ENCODE measurements at regions not wholly inside any gene's neighbourhood (a gene's known extent, or its start where the extent isn't known, plus 50 kb on each side); places are given as distances from the start of the nearest gene placed in this dataset.

DNA sequence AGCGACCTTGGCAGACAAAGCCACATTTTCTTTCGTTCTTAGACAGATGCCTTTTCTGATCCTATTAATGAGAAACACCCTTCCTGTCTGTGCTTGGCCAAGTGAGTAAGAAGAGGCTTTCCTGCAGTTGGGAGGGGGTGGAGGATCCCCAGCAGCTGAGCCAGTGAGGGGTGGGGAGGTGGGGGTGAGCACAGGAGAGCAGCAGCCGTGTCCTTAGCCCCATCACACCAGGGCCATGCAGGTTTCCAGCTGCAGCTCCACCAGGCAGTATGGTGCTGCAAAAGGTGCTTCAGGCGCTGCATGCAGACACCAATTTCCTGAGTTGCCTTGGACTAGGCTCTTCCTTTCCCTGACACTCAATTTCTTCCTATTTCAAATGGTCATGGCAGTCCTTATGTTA is 123.3 kb upstream of the SIX2 start:
- no peaks in the 10 kb centered on the region for H3K36me3 Mint-ChIP-seq
- Histone ChIP-seq H3K4me3 (ENCODE audit: low read length) (no peak overlapping the region), H3K36me3 (ENCODE audit: control insufficient read depth in 2 of 3, insufficient read depth in 3 of 3, low read length in 3 of 3) (no peaks in the 10 kb centered on the region), H3K9me3 (ENCODE audit: control insufficient read depth in 2 of 3, low read length in 3 of 3) (no peaks in the 10 kb centered on the region), H3K4me1 (ENCODE audit: control insufficient read depth in 2 of 2, insufficient read depth in 2 of 2, low read length in 2 of 2) (no peaks in the 10 kb centered on the region), H3K27ac (ENCODE audit: low read depth, low read length) (no peak overlapping the region), H3K27me3 (ENCODE audit: control insufficient read depth in 2 of 2, insufficient read depth in 2 of 2, low read length in 2 of 2) (no peaks in the 10 kb centered on the region)
- intact Hi-C loops (cut with micrococcal nuclease), result no loop called here
- DNase-seq (no peak), ATAC-seq (no peak)
- no peak overlapping the region for H3K4me3 Mint-ChIP-seq
- H3K27me3 Mint-ChIP-seq, result peaks cover 6 to 17% (median 12%) of the 10 kb centered on the region in 5 donors
- peaks cover 0 to 4% (median 3%) of the 10 kb centered on the region in 7 donors for H3K4me1 Mint-ChIP-seq
- peaks cover 0 to 2% (median 0%) of the 10 kb centered on the region in 11 donors for H3K9me3 Mint-ChIP-seq
- ChIA-PET CTCF (no interaction called here), POLR2A (no interaction called here)
- no peak overlapping the region for H3K27ac Mint-ChIP-seq

DNA sequence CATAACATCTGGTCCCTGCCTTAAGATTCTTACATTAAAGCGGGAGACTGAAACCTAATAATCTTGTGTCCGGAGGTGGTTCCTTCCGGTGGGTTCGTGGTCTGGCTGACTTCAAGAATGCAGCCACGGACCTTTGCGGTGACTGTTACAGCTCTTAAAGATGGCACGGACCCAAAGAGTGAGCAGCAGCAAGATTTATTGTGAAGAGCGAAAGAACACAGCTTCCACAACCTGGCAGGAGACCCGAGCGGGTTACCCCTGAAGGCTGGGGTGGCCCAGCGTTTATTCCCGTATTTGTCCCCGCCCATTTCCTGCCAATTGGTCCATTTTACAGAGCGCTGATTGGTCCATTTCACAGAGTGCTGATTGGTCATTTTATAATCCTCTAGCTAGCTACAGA is 122.3 kb upstream of the SIX2 start:
- Histone ChIP-seq H3K27me3 (ENCODE audit: control insufficient read depth in 2 of 2, insufficient read depth in 2 of 2, low read length in 2 of 2) (no peaks in the 10 kb centered on the region), H3K9me3 (ENCODE audit: control insufficient read depth in 2 of 3, low read length in 3 of 3) (no peaks in the 10 kb centered on the region), H3K27ac (ENCODE audit: low read depth, low read length) (no peak overlapping the region), H3K36me3 (ENCODE audit: control insufficient read depth in 2 of 3, insufficient read depth in 3 of 3, low read length in 3 of 3) (no peaks in the 10 kb centered on the region), H3K4me3 (ENCODE audit: low read length) (no peak overlapping the region), H3K4me1 (ENCODE audit: control insufficient read depth in 2 of 2, insufficient read depth in 2 of 2, low read length in 2 of 2) (no peaks in the 10 kb centered on the region)
- Mint-ChIP-seq H3K27ac (no peak overlapping the region), H3K4me3 (no peak overlapping the region), H3K9me3 (peaks cover 0 to 2% (median 0%) of the 10 kb centered on the region in 11 donors), H3K36me3 (no peaks in the 10 kb centered on the region), H3K4me1 (peaks cover 0 to 4% (median 3%) of the 10 kb centered on the region in 7 donors), H3K27me3 (peaks cover 4 to 17% (median 5%) of the 10 kb centered on the region in 5 donors)
- intact Hi-C loops (cut with micrococcal nuclease), result no loop called here
- no peak for DNase-seq
- CTCF ChIA-PET, result no interaction called here
- no peak for ATAC-seq
- POLR2A ChIA-PET, result no interaction called here

DNA sequence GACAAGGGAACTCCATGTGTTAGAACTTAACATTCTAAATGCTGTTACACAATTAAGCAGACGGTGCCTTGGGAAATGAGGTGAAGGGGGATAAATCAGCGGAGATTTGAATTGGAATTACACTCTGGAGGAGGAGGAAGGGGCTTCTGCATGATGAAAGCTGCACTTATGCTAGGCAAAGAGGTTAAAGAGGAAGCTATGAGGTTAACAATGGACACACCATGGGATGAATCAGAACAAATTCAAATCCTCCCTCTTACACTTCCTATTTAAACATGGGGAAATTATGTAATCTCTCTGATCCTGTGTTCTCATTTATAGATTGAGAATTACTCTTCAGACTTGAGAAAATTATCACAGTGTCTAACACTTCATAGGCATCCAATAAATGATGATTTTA is 121.5 kb upstream of the SIX2 start:
- no peak for DNase-seq
- CTCF ChIA-PET, result no interaction called here

DNA sequence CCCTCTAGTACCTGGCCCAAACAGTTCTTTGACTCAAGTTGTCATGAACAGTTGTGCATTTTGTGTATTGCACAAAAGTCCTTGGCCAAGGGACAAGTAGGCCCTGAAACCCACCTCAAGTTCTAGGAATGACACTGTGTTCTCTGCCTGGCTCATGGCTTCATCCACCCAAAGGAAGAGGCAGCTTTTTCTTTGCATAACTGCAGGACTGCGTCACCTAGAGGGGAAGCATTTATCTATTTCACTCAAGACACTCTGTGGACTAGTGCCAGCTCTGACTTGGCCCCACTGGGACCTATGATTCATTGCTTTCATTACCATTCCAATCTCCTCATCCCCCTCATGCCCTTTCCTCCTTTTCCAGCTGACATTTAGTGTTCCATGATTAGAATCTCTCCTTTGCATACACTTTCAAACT is 119.3 kb upstream of the SIX2 start:
- no peak for DNase-seq
- Histone ChIP-seq H3K27me3 (ENCODE audit: control insufficient read depth in 2 of 2, insufficient read depth in 2 of 2, low read length in 2 of 2) (no peaks in the 10 kb centered on the region), H3K9me3 (ENCODE audit: control insufficient read depth in 2 of 3, low read length in 3 of 3) (no peaks in the 10 kb centered on the region), H3K4me3 (ENCODE audit: low read length) (no peak overlapping the region), H3K4me1 (ENCODE audit: control insufficient read depth in 2 of 2, insufficient read depth in 2 of 2, low read length in 2 of 2) (no peaks in the 10 kb centered on the region), H3K36me3 (ENCODE audit: control insufficient read depth in 2 of 3, insufficient read depth in 3 of 3, low read length in 3 of 3) (no peaks in the 10 kb centered on the region), H3K27ac (ENCODE audit: low read depth, low read length) (no peak overlapping the region)
- ATAC-seq, result no peak
- Mint-ChIP-seq H3K27ac (no peak overlapping the region), H3K4me1 (peaks cover 0 to 2% (median 0%) of the 10 kb centered on the region in 7 donors), H3K9me3 (no peaks in the 10 kb centered on the region), H3K27me3 (peaks cover 0 to 8% (median 0%) of the 10 kb centered on the region in 5 donors), H3K36me3 (no peaks in the 10 kb centered on the region), H3K4me3 (no peak overlapping the region)
- POLR2A ChIA-PET, result no interaction called here
- CTCF ChIA-PET, result no interaction called here
- intact Hi-C loops (cut with micrococcal nuclease), result no loop called here

More for the DNA sequence above, 121.5 kb upstream of the SIX2 start:
- Mint-ChIP-seq H3K4me1 (peaks cover 0 to 4% (median 3%) of the 10 kb centered on the region in 7 donors), H3K9me3 (peaks cover 0 to 2% (median 0%) of the 10 kb centered on the region in 11 donors), H3K36me3 (no peaks in the 10 kb centered on the region), H3K27ac (no peak overlapping the region), H3K4me3 (no peak overlapping the region), H3K27me3 (peaks cover 0 to 12% (median 4%) of the 10 kb centered on the region in 5 donors)
- Histone ChIP-seq H3K27me3 (ENCODE audit: control insufficient read depth in 2 of 2, insufficient read depth in 2 of 2, low read length in 2 of 2) (no peaks in the 10 kb centered on the region), H3K4me3 (ENCODE audit: low read length) (no peak overlapping the region), H3K27ac (ENCODE audit: low read depth, low read length) (no peak overlapping the region), H3K4me1 (ENCODE audit: control insufficient read depth in 2 of 2, insufficient read depth in 2 of 2, low read length in 2 of 2) (no peaks in the 10 kb centered on the region), H3K9me3 (ENCODE audit: control insufficient read depth in 2 of 3, low read length in 3 of 3) (no peaks in the 10 kb centered on the region), H3K36me3 (ENCODE audit: control insufficient read depth in 2 of 3, insufficient read depth in 3 of 3, low read length in 3 of 3) (no peaks in the 10 kb centered on the region)
- POLR2A ChIA-PET, result interaction anchor here (0.6 kb wide), 1 partner anchor 10 kb away, joined by 3 read pairs; no protein-coding TSS in a partner anchor
- intact Hi-C loops (cut with micrococcal nuclease), result no loop called here
- peak; percentile 68 for ATAC-seq

DNA sequence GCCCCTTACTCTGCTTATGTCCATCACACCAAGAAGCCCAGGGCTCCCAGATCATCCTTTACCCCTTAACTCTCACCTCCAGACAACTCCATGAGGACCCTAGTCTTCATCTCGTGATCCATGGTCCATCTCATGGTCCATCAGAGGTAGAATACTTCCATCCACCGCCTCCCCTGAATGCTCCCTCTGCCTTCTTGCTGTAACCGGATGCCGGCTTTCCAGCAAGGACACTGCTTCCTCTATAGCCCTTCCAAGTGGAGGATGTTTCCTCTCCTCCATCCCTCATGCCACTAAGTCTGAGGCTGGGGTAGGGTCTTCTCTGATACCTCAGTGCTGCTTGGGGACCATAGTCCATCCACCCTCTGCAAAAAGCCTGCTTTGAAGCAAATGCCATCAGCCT is 118.6 kb upstream of the SIX2 start:
- POLR2A ChIA-PET, result no interaction called here
- no peak for ATAC-seq

DNA sequence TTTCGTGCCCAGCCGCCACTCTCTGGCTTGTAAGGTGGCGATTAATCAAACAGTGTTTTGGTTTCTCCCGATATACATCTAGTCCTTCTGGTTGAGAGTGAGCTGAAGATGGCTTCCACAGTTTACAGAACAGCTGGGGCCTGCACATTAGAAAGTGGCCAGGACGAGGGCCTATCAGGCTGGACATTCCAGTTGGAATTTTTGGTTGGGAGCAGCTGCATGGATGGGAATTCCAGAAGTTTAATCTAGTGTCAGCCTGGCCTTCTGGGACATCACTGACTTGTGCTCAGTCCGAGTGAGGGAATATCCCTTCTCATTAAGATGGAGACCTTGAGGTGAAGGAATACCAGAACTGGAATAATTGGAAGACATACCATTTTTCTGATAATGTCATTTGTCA is 118.1 kb upstream of the SIX2 start:
- Mint-ChIP-seq H3K4me3 (no peak overlapping the region), H3K36me3 (no peaks in the 10 kb centered on the region), H3K9me3 (no peaks in the 10 kb centered on the region), H3K27ac (no peak overlapping the region), H3K4me1 (peaks cover 0 to 2% (median 0%) of the 10 kb centered on the region in 7 donors), H3K27me3 (peaks cover 0 to 3% (median 0%) of the 10 kb centered on the region in 5 donors)
- Histone ChIP-seq H3K36me3 (ENCODE audit: control insufficient read depth in 2 of 3, insufficient read depth in 3 of 3, low read length in 3 of 3) (no peaks in the 10 kb centered on the region), H3K9me3 (ENCODE audit: control insufficient read depth in 2 of 3, low read length in 3 of 3) (no peaks in the 10 kb centered on the region), H3K27ac (ENCODE audit: low read depth, low read length) (no peak overlapping the region), H3K4me3 (ENCODE audit: low read length) (no peak overlapping the region), H3K4me1 (ENCODE audit: control insufficient read depth in 2 of 2, insufficient read depth in 2 of 2, low read length in 2 of 2) (no peaks in the 10 kb centered on the region), H3K27me3 (ENCODE audit: control insufficient read depth in 2 of 2, insufficient read depth in 2 of 2, low read length in 2 of 2) (no peaks in the 10 kb centered on the region)
- DNase-seq (no peak), ATAC-seq (no peak)
- ChIA-PET CTCF (no interaction called here), POLR2A (no interaction called here)
- intact Hi-C loops (cut with micrococcal nuclease), result no loop called here

More for the DNA sequence above, 118.6 kb upstream of the SIX2 start:
- peaks cover 0 to 2% (median 0%) of the 10 kb centered on the region in 7 donors for H3K4me1 Mint-ChIP-seq
- H3K27ac Mint-ChIP-seq, result no peak overlapping the region
- H3K4me1 ChIP-seq (ENCODE audit: control insufficient read depth in 2 of 2, insufficient read depth in 2 of 2, low read length in 2 of 2), result no peaks in the 10 kb centered on the region
- H3K27ac ChIP-seq (ENCODE audit: low read depth, low read length), result no peak overlapping the region
- H3K4me3 ChIP-seq (ENCODE audit: low read length), result no peak overlapping the region
- CTCF ChIA-PET, result no interaction called here
- H3K9me3 ChIP-seq (ENCODE audit: control insufficient read depth in 2 of 3, low read length in 3 of 3), result no peaks in the 10 kb centered on the region
- H3K27me3 ChIP-seq (ENCODE audit: control insufficient read depth in 2 of 2, insufficient read depth in 2 of 2, low read length in 2 of 2), result no peaks in the 10 kb centered on the region
- intact Hi-C loops (cut with micrococcal nuclease), result no loop called here
- no peak overlapping the region for H3K4me3 Mint-ChIP-seq
- no peaks in the 10 kb centered on the region for H3K36me3 ChIP-seq (ENCODE audit: control insufficient read depth in 2 of 3, insufficient read depth in 3 of 3, low read length in 3 of 3)
- no peaks in the 10 kb centered on the region for H3K9me3 Mint-ChIP-seq
- no peak for DNase-seq
- no peaks in the 10 kb centered on the region for H3K36me3 Mint-ChIP-seq
- H3K27me3 Mint-ChIP-seq, result peaks cover 0 to 3% (median 0%) of the 10 kb centered on the region in 5 donors

DNA sequence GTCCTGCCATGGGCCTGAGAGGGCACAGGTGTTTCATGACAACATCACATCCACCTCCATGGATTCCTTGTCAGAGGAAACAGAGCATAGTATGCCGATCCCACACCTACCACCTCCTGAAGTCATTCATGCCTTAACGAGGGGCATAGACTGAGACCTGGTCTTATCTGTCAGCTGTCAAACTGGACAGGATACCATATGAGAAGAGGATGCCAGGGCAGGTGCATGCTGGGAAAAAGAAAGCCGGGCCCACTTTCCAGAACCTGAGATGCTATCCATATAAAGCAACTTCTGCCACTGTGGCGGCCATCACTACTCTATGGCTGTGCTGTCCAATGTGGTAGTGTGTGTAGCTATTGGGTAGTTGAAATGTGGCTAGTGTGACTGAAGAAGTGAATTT is 116.0 kb upstream of the SIX2 start:
- intact Hi-C loops (cut with micrococcal nuclease), result no loop called here
- H3K9me3 Mint-ChIP-seq, result no peaks in the 10 kb centered on the region
- H3K36me3 Mint-ChIP-seq, result no peaks in the 10 kb centered on the region
- Histone ChIP-seq H3K9me3 (ENCODE audit: control insufficient read depth in 2 of 3, low read length in 3 of 3) (no peaks in the 10 kb centered on the region), H3K27me3 (ENCODE audit: control insufficient read depth in 2 of 2, insufficient read depth in 2 of 2, low read length in 2 of 2) (no peaks in the 10 kb centered on the region), H3K4me3 (ENCODE audit: low read length) (no peak overlapping the region), H3K36me3 (ENCODE audit: control insufficient read depth in 2 of 3, insufficient read depth in 3 of 3, low read length in 3 of 3) (no peaks in the 10 kb centered on the region), H3K4me1 (ENCODE audit: control insufficient read depth in 2 of 2, insufficient read depth in 2 of 2, low read length in 2 of 2) (no peaks in the 10 kb centered on the region), H3K27ac (ENCODE audit: low read depth, low read length) (no peak overlapping the region)
- H3K27ac Mint-ChIP-seq, result no peak overlapping the region
- ChIA-PET POLR2A (no interaction called here), CTCF (interaction anchor here (0.9 kb wide), 1 partner anchor 9 kb away, joined by 3 read pairs; no protein-coding TSS in a partner anchor)
- no peak for ATAC-seq
- peaks cover 0 to 2% (median 0%) of the 10 kb centered on the region in 5 donors for H3K27me3 Mint-ChIP-seq
- no peak overlapping the region for H3K4me3 Mint-ChIP-seq
- H3K4me1 Mint-ChIP-seq, result no peaks in the 10 kb centered on the region
- DNase-seq, result no peak
